ENCODE measurements at regions not wholly inside any gene's neighbourhood (a gene's known extent, or its start where the extent isn't known, plus 50 kb on each side); places are given as distances from the start of the nearest gene placed in this dataset.

GRCh38 chrX:45815441-45815840 is 614.8 kb upstream of the DIPK2B start:
- TF ChIP-seq, protein P1, sequence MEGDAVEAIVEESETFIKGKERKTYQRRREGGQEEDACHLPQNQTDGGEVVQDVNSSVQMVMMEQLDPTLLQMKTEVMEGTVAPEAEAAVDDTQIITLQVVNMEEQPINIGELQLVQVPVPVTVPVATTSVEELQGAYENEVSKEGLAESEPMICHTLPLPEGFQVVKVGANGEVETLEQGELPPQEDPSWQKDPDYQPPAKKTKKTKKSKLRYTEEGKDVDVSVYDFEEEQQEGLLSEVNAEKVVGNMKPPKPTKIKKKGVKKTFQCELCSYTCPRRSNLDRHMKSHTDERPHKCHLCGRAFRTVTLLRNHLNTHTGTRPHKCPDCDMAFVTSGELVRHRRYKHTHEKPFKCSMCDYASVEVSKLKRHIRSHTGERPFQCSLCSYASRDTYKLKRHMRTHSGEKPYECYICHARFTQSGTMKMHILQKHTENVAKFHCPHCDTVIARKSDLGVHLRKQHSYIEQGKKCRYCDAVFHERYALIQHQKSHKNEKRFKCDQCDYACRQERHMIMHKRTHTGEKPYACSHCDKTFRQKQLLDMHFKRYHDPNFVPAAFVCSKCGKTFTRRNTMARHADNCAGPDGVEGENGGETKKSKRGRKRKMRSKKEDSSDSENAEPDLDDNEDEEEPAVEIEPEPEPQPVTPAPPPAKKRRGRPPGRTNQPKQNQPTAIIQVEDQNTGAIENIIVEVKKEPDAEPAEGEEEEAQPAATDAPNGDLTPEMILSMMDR (IDR thresholded peaks at IDR 0.05), result no peak
- TF ChIP-seq POLR2AphosphoS5 (IDR thresholded peaks at IDR 0.05), result no peak

Measured in transverse colon (tissue), 4 donors.